Ishikawa (cell line): ENCODE measurements at regions not wholly inside any gene's neighbourhood (a gene's known extent, or its start where the extent isn't known, plus 50 kb on each side); places are given as distances from the start of the nearest gene placed in this dataset.

Experiments
- CEBPB ChIP-seq: IDR thresholded peaks from 2 replicates; pipeline ENCODE4 v1.6.1; 2012
- CREB1 ChIP-seq: IDR thresholded peaks from 2 replicates; pipeline ENCODE4 v1.6.1; 2012; ENCODE audit warnings: low read depth
- EGR1 ChIP-seq: IDR thresholded peaks from 2 replicates; pipeline ENCODE4 v1.6.1; 2012
- EP300 ChIP-seq: IDR thresholded peaks from 2 replicates; pipeline ENCODE4 v1.6.1; 2012; ENCODE audit warnings: borderline replicate concordance
- FOXM1 ChIP-seq: IDR thresholded peaks from 2 replicates; pipeline ENCODE4 v1.6.1; 2012; ENCODE audit warnings: low read depth, borderline replicate concordance
- MAX ChIP-seq: IDR thresholded peaks from 2 replicates; pipeline ENCODE4 v1.6.1; 2012
- NFIC ChIP-seq: IDR thresholded peaks from 2 replicates; pipeline ENCODE4 v1.6.1; 2012
- RAD21 ChIP-seq: IDR thresholded peaks from 2 replicates; pipeline ENCODE4 v1.6.1; 2012; ENCODE audit warnings: low read depth
- TAF1 ChIP-seq: IDR thresholded peaks from 2 replicates; pipeline ENCODE4 v1.6.1; 2012; ENCODE audit warnings: low read depth, mild to moderate bottlenecking
- TCF12 ChIP-seq: IDR thresholded peaks from 2 replicates; pipeline ENCODE4 v1.6.1; 2012; ENCODE audit warnings: low read depth
- TEAD4 ChIP-seq: IDR thresholded peaks from 2 replicates; pipeline ENCODE4 v1.6.1; 2012
- USF1 ChIP-seq: IDR thresholded peaks from 2 replicates; pipeline ENCODE4 v1.6.1; 2012
- YY1 ChIP-seq: IDR thresholded peaks from 2 replicates; pipeline ENCODE4 v1.6.1; 2012; ENCODE audit warnings: low read depth
- ZBTB7A ChIP-seq: IDR thresholded peaks from 2 replicates; pipeline ENCODE4 v1.6.1; 2012; ENCODE audit warnings: low read depth
- TF ChIP-seq, protein P1 (sequence below): IDR thresholded peaks from 2 replicates; pipeline ENCODE4 v1.6.1; 2012; ENCODE audit warnings: low read depth, mild to moderate bottlenecking

- TF ChIP-seq TEAD4: no peak
- TF ChIP-seq, protein P1, sequence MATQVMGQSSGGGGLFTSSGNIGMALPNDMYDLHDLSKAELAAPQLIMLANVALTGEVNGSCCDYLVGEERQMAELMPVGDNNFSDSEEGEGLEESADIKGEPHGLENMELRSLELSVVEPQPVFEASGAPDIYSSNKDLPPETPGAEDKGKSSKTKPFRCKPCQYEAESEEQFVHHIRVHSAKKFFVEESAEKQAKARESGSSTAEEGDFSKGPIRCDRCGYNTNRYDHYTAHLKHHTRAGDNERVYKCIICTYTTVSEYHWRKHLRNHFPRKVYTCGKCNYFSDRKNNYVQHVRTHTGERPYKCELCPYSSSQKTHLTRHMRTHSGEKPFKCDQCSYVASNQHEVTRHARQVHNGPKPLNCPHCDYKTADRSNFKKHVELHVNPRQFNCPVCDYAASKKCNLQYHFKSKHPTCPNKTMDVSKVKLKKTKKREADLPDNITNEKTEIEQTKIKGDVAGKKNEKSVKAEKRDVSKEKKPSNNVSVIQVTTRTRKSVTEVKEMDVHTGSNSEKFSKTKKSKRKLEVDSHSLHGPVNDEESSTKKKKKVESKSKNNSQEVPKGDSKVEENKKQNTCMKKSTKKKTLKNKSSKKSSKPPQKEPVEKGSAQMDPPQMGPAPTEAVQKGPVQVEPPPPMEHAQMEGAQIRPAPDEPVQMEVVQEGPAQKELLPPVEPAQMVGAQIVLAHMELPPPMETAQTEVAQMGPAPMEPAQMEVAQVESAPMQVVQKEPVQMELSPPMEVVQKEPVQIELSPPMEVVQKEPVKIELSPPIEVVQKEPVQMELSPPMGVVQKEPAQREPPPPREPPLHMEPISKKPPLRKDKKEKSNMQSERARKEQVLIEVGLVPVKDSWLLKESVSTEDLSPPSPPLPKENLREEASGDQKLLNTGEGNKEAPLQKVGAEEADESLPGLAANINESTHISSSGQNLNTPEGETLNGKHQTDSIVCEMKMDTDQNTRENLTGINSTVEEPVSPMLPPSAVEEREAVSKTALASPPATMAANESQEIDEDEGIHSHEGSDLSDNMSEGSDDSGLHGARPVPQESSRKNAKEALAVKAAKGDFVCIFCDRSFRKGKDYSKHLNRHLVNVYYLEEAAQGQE: no peak
- no peak for TF ChIP-seq YY1
These were observed 203.1 kb downstream of the FAT4 start for GRCh38 chr4:125517831-125518230.

DNA sequence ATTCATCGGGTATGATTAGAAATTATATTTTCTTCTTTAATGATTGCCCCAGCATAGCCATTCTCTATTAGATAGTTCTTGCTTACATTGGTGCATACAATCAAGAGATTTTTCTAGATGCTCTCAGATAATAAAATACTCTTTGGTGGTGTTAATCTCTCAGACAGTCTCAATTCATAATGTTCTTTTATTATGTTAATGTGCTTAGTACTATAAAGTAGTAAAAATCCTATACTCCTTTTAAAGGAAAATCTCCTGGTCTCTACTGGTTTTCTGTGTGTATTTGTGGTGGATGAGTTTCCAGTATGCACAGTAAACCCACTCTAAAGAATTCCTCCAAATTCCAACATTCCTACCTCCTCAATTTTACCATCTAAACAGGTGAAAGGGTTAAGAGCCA is 203.5 kb downstream of the FAT4 start:
- TF ChIP-seq EP300 (no peak), NFIC (no peak), ZBTB7A (no peak), RAD21 (no peak), EGR1 (no peak), FOXM1 (no peak)

GRCh38 chr4:125519371-125520146 is 204.8 kb downstream of the FAT4 start:
- TF ChIP-seq RAD21 (no peak), ZBTB7A (no peak), TEAD4 (no peak), TAF1 (no peak), FOXM1 (no peak), YY1 (no peak), CREB1 (no peak), NFIC (no peak), TCF12 (no peak), EGR1 (no peak), USF1 (no peak), EP300 (no peak), CEBPB (no peak)

DNA sequence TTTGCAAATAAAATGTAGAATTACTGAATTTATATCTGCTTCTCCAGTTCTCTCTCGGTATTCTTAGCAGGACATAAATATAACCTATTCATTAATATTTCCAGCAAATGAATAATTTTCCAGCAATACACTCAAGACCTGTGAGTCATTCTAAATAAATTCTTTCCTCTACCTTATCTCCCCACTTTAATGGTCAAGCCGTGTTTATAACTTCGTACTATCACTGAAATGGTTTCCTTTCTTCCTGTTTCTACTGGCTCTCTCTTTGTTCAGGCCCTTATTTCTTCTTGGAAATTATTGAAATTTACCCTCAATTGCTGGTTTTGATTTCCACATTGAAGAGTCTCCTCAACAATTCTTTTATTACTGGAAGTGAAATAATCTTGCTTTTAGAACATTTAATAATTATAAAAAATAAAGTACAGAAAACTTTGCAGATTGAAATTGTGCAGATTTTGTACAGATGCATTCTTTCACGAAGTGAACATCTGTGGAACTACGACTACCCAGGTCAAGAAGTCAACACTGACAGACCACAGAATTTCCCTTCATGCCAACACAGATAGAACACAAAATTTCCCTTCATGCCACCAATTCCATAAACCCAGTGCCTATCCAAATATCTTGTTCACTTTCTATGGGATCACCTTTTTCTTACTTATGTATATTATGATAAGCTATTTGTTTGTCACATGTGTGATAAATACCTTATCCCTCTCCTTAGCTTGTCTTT is 205.7 kb downstream of the FAT4 start:
- TF ChIP-seq CREB1 (no peak), USF1 (no peak), FOXM1 (no peak), TAF1 (no peak), EGR1 (no peak), RAD21 (no peak), EP300 (no peak), MAX (no peak), CEBPB (no peak), ZBTB7A (no peak), TCF12 (no peak), NFIC (no peak), TEAD4 (no peak), YY1 (no peak)
- TF ChIP-seq, protein P1: no peak

GRCh38 chr4:125522588-125522987 is 207.8 kb downstream of the FAT4 start:
- no peak for TF ChIP-seq MAX
- no peak for TF ChIP-seq CREB1
- no peak for TF ChIP-seq TAF1
- no peak for TF ChIP-seq EP300
- no peak for TF ChIP-seq RAD21
- TF ChIP-seq TCF12: no peak
- no peak for TF ChIP-seq EGR1
- TF ChIP-seq FOXM1: no peak
- no peak for TF ChIP-seq NFIC
- no peak for TF ChIP-seq ZBTB7A
- no peak for TF ChIP-seq CEBPB
- no peak for TF ChIP-seq USF1
- TF ChIP-seq YY1: no peak
- TF ChIP-seq, protein P1: no peak
- no peak for TF ChIP-seq TEAD4
